ENCODE measurements at regions not wholly inside any gene's neighbourhood (a gene's known extent, or its start where the extent isn't known, plus 50 kb on each side); places are given as distances from the start of the nearest gene placed in this dataset.

- no peak for TF ChIP-seq CTCF (IDR thresholded peaks at IDR 0.05)
Measured at GRCh38 chr1:219322766-219323165, 149.1 kb downstream of the LYPLAL1 start.

DNA sequence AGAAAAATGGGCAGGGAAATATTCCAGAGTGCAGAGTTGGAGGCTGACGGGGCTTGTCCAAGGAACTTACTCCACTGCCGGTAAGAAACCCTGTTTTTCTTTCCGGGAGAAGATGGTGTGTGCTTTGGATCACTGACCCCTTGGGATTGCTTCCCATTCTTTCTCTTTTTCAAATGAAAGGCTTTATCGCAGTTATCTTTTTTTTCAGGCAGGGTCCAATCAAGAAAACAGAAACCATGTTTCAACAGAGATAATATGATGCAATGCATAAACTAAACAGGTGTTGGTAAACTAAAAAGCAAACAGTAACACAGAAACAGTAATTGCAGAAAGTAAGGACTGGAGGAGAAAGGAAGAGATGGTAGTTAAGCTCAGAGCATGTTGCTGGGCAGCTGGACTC lies 145.1 kb downstream of the LYPLAL1 start:
- no peak for TF ChIP-seq CTCF (IDR thresholded peaks at IDR 0.05)

GRCh38 chr1:219317762-219318353 lies 144.2 kb downstream of the LYPLAL1 start:
- TF ChIP-seq CTCF (IDR thresholded peaks at IDR 0.05), result peak; percentile 82

DNA sequence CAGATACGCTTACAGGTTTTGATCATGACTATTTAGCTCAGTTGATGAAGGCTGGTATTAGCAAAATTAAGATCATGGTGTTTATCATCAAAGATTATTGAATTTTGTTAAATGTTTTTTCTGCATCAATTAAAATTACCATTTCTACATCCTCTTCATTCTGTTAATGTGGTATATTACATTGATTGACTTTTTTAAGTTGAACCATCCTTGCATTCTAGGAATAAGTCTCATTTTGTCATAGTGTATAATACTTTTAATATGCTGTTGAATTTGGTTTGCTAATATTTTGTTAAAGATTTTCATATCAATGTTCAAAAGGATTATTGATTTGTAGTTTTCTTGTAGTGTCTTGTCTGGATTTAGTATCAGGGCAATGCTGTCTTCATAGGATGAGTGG lies 142.4 kb downstream of the LYPLAL1 start:
- no peak for TF ChIP-seq CTCF (IDR thresholded peaks at IDR 0.05)

- TF ChIP-seq CTCF (IDR thresholded peaks at IDR 0.05), result no peak
Measured at GRCh38 chr1:219313961-219314360, 140.3 kb downstream of the LYPLAL1 start.

DNA sequence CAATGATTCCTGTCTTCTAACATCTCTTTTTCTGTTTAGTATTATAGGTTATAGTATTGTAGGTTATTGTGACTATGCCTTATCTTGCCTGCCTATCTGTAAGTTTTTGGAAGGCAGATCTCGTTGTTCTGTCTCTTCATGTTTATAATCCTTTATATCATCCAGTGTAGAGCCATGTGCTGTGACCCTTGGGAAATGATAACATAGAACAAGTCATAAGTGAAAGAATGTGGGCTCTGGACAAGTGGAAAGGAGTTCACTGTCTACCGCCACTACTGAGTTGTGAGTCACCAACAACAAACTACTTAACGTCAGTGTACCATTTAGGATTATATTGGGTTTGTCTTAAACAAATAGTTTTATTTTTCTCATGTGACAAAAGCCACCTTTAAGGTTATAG lies 139.3 kb downstream of the LYPLAL1 start:
- no peak for TF ChIP-seq CTCF (IDR thresholded peaks at IDR 0.05)

GRCh38 chr1:219310181-219310728 lies 136.6 kb downstream of the LYPLAL1 start:
- no peak for TF ChIP-seq CTCF (IDR thresholded peaks at IDR 0.05)

DNA sequence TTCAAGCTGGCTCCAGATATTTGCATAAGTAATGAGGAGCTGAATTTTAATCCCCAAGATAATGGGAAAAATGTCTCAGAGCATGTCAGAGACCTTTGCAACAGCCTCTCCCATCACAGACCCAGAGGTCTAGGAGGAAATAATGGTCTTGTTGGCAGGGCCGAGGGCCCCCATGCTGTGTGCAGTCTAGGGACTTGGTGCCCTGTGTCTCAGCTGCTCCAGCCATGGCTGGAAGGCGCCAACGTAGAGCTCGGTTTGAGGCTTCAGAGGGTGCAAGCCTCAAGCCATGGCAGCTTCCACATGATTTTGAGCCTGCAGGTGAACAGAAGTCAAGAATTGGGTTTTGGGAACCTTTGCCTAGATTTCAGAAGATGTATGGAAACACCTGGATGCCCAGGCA lies 134.7 kb downstream of the LYPLAL1 start:
- TF ChIP-seq CTCF (IDR thresholded peaks at IDR 0.05), result no peak
